HL-60/S4 treated with phorbol 12-myristate 13-acetate at 8.2 ng/mL for 4 days and 3 days (cell line): ENCODE measurements at regions not wholly inside any gene's neighbourhood (a gene's known extent, or its start where the extent isn't known, plus 50 kb on each side); places are given as distances from the start of the nearest gene placed in this dataset.
"Not testable (repeated sequence)": the region's sequence is repeated elsewhere in the genome, so short reads cannot be mapped to it uniquely, and the experiment has no call there.

Source experiments
- in situ Hi-C: fragments of 300-500 bp; cut with MboI; formaldehyde crosslinking; loops from 2 replicates; pipeline ENCODE4 v1.15.0; 2022; ENCODE audit warnings: low sequenced_read_pairs

GRCh38 chr15:38721568-38721945 lies 156.9 kb upstream of the RASGRP1 start:
- in situ Hi-C loops, result no loop called here

- in situ Hi-C loops, result no loop called here
Observed at GRCh38 chr15:38722236-38722635, 157.6 kb upstream of the RASGRP1 start.

DNA sequence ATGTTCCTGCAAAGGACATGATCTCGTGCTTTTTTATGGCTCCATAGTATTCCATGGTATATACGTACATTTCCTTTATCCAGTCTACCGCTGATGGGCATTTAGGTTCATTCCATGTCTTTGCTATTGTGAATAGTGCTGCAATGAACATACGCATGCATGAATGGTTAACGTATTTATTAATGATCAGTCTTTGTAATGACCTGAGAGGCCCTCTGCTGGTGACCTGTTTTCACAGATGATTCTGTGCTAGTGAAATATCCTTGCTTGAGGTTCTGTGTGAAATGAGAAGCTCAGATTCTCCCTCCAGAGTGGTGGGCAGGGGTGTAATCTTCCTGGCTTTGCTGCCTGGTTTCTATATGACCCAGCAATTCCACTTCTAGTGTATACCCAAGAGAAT lies 160.2 kb upstream of the RASGRP1 start:
- in situ Hi-C loops, result no loop called here

DNA sequence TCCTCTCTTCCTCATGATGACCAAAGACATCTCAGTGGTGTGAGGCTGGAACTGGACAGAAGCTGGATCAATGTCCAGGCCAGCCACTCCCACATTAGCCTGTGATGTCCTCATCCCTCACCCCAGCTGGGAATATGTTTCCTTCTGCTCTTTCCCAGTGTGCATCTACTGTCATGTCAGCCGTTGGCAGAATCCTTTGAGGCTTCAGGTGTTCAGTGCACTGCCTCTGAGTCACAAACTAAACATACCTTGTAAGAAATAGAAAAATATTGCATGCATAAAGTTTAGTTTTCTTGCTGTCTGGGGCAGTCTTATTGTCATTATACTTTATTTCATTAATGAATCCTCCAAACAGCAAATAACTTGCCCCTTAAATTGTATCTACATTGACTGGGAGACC lies 161.6 kb upstream of the RASGRP1 start:
- in situ Hi-C loops, result no loop called here

DNA sequence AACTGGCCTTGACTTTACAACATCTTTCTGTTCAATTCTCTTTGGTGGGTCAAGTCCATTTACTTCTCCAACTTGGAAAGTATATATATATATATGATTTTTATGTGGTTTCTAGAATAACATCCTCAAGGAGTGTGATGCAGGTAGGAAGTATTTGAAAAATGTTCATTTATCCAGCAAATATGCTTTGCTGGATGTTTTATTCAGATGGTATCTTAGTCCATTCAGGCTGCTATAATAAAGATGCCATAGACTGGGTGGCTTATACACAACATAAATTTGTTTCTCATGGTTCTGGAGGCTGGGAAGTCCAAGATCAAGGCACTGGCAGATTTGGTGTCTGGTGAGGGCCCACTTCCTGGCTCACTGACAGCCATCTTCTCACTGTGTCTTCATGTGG lies 168.7 kb upstream of the RASGRP1 start:
- in situ Hi-C loops, result no loop called here

GRCh38 chr15:38740206-38740605 lies 175.6 kb upstream of the RASGRP1 start:
- in situ Hi-C loops, result no loop called here

GRCh38 chr15:38743147-38743546 lies 178.5 kb upstream of the RASGRP1 start:
- in situ Hi-C loops, result no loop called here

GRCh38 chr15:38745126-38745525 lies 180.5 kb upstream of the RASGRP1 start:
- in situ Hi-C loops, result no loop called here

DNA sequence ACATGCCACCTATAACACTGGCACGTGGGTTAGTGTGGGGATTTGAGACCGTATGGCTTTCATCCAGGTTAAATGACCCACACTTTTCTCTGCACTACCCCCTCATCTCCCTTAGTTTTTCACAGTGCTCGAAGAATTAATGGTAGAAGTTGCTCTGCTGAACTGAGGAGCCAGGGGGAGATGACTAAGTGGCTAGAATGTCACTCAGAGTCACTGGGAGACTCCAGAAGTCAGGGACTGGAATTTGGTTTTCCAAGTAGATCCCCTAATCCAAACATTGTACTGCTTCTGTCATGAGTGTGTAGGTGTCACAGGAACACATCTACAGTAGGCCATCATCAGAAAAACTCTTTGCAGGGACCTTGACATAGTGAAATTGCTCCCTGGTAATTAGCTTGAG lies 181.0 kb upstream of the RASGRP1 start:
- in situ Hi-C loops, result no loop called here

GRCh38 chr15:38746211-38746610 lies 181.6 kb upstream of the RASGRP1 start:
- in situ Hi-C loops, result no loop called here

DNA sequence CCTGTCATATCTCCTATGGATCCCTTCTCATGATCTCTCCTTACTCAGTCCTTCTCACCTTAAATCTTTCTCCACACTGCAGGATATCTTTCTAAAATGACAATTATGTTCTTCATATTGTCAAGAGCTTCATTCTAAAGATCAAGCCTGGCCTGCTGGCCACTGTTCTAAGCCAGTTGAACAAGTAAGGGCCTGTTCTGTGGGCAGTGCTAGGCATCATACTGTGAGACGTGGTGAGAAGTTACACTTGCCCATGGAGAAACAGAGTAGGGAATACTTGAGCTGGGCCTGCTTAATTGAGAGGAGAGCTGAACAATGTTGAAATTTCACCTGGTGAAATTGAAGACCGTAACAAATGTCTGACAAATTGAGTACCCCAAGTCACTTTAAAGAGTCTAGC lies 184.1 kb upstream of the RASGRP1 start:
- in situ Hi-C loops, result no loop called here

DNA sequence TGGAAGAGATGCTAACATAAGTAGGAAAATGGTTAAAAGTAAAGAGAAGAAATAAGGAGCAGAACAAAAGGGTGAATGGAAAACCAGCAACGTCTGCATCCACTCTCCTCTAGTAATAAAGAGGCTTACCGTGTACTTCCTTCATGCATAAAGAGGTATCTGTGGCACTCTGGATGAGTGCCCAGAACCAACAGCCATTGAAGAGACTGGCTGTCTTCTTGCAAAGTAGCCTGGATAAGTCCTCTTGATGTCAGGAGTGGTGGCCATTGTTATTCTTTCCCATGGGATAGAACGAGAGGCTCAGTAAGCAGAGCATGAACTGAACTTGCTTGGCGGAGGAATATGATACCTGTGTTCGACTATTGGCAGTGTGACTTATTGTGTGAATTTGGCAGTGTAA lies 186.2 kb upstream of the RASGRP1 start:
- in situ Hi-C loops, result no loop called here

DNA sequence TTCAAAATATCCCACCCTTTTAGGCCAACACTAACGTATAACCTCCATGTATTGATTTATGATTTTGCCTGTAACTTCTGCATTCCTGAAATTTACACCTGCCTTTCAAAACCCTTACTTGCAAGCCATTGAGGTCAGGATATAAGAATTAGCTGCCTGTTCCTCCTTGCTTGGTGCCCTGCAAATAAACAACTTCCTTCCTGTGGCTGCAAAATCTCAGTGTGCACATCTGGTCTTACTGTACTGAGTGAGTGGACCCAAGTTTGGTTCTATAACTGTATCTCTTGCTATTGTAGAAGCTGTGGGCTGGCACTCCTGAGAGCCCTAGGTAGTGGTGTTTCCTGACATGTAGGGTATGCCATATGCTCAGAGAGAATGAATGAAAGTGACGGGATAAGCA lies 191.1 kb upstream of the RASGRP1 start:
- in situ Hi-C loops, result no loop called here

GRCh38 chr15:38756441-38756840 lies 191.8 kb upstream of the RASGRP1 start:
- in situ Hi-C loops, result no loop called here

- in situ Hi-C loops, result no loop called here
Observed at GRCh38 chr15:38758043-38758442, 193.4 kb upstream of the RASGRP1 start.

DNA sequence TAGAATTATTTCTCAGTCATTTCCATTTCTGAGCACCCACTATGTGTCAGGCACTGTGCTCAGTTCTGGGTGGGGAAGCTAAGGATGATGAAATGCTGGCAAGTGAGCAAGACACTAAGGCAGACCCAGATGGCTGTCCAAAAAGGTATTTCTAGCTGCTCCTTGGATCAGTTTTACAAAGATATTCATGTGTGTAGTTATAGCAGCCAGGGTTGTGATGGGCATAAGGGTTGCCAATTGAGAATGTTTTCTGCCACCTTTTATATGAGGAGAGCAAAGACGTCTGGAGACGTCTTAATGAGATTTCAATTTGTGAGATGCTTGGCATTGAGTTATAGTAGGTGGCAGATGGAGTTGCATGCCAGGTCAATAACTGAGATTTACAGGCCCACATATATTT lies 197.1 kb upstream of the RASGRP1 start:
- in situ Hi-C loops, result no loop called here

DNA sequence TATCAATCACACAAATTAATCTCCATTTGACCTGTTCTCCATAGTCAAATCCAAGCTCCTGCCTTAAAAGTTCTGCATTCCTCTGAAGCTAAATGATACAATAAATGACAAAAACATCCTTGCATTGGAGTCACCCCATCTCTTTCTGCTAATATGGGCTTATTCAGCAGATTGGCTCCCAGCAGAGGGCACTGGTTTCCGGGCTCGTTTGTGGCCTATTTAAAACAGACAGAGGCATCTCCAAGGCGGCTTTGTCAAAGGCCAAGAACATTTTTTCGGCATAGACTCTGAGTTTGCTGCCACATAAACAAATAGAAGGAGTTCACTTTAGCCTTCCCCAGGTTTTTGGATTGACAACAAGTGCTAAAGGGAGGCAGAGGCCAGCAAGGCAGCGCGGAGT lies 204.4 kb upstream of the RASGRP1 start:
- in situ Hi-C loops, result no loop called here

GRCh38 chr15:38769492-38769891 lies 204.9 kb upstream of the RASGRP1 start:
- in situ Hi-C loops, result no loop called here

DNA sequence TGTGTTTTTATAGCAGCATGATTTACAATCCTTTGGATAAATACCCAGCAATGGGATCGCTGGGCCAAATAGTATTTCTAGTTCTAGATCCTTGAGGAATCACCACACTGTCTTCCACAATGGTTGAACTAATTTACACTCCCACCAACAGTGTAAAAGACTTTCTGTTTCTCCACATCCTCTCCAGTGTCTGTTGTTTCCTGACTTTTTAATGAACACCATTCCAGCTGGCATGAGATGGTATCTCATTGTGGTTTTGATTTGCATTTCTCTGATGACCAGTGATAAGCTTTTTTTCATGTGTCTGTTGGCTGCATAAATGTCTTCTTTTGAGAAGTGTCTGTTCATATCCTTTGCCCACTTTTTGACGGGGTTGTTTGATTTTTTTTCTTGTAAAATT lies 209.5 kb upstream of the RASGRP1 start:
- in situ Hi-C loops, result not testable (repeated sequence)

- in situ Hi-C loops, result no loop called here
Observed at GRCh38 chr15:38781196-38781595, 216.6 kb upstream of the RASGRP1 start.

- in situ Hi-C loops, result no loop called here
Observed at GRCh38 chr15:38782156-38782555, 217.5 kb upstream of the RASGRP1 start.

DNA sequence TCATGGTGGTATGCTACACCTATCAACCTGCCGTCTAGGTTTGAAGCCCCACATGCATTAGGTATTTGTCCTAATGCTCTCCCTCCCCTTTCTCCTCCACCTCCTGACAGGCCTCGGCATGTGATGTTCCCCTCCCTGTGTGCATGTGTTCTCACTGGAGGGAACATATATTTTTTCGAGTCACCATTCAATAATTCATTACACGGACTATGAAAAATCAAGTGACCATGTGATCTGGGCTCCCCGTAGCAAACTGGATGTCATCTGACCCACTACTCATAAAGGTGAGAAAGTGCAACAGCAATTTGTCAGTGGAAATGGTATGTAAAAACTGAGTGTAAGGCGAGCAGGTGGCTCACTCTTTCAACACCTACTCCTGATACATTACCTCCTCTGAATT lies 224.3 kb upstream of the RASGRP1 start:
- in situ Hi-C loops, result no loop called here

DNA sequence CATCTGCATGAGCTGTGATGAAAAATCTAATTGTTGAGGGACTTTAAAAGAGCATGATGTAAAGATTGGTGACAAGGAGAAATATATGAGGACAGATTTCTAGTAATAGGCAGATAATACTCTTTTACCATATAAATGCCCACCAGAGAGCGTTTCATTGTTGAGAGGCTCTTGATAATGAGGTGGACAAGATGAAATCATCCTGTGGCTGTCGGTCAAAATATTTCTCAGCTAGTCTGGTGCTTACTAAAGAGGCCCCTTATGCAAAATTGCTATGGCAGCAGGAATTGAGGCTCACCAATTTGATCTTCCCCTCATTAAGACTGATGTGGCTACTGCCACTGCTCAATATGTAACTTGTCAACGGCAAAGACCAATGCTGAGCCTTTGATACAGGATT lies 225.0 kb upstream of the RASGRP1 start:
- in situ Hi-C loops, result no loop called here

DNA sequence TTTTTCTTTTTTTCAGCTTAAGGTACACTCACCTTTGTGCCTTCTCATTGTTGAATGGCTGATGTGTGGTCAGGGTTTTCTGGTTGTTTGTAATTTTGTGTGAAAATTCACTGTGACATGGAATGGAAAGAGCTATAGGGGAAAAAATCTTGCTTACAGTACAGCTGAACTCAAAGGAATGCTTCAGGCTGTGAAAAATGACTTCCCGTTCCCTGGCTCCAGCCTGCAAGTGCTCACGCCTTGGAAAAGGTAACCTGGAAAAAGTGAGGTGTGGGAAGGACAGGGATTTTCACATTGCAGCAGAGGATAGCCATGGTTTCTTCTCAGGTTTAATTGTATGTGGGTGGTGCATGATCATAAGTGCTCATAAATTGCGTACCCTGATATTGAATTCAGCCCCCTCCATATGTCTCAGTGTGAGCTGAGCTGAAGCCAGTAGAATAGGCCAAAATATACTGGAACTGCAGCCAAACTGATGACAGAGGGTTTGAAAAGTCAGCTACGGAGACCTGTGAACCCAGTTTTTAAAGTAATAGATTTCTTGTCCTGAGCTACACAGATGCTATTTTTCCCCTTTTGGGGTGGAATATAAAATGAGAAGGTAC lies 228.7 kb upstream of the RASGRP1 start:
- in situ Hi-C loops, result no loop called here
